Glutamatergic neuron (in vitro differentiated cells): ENCODE measurements at regions not wholly inside any gene's neighbourhood (a gene's known extent, or its start where the extent isn't known, plus 50 kb on each side); places are given as distances from the start of the nearest gene placed in this dataset.
"Not testable (repeated sequence)": the region's sequence is repeated elsewhere in the genome, so short reads cannot be mapped to it uniquely, and the experiment has no call there.

ENCODE experiments used
- DNase-seq: peaks from one replicate; pipeline ENCODE4 v3.0.0; 2022
- H3K27ac Mint-ChIP-seq: one replicate; pipeline ENCODE4 v1.8.0; 2020; ENCODE audit warnings: mild to moderate bottlenecking, mixed read lengths, inconsistent platforms; ENCODE audit not compliant: unreplicated experiment
- H3K27me3 Mint-ChIP-seq: one replicate; pipeline ENCODE4 v1.8.0; 2020; ENCODE audit warnings: mild to moderate bottlenecking, moderate library complexity, mixed read lengths, inconsistent platforms; ENCODE audit not compliant: unreplicated experiment
- H3K36me3 Mint-ChIP-seq: one replicate; pipeline ENCODE4 v1.8.0; 2020; ENCODE audit warnings: mild to moderate bottlenecking, mixed read lengths, inconsistent platforms; ENCODE audit not compliant: unreplicated experiment
- H3K4me1 Mint-ChIP-seq: one replicate; pipeline ENCODE4 v1.8.0; 2020; ENCODE audit warnings: mild to moderate bottlenecking, low read depth, mixed read lengths, inconsistent platforms; ENCODE audit not compliant: unreplicated experiment
- H3K4me3 Mint-ChIP-seq: one replicate; pipeline ENCODE4 v1.8.0; 2020; ENCODE audit warnings: mild to moderate bottlenecking, mixed read lengths, inconsistent platforms; ENCODE audit not compliant: unreplicated experiment
- H3K9me3 Mint-ChIP-seq: one replicate; pipeline ENCODE4 v1.8.0; 2020; ENCODE audit warnings: mild to moderate bottlenecking, moderate library complexity, mixed read lengths, inconsistent platforms; ENCODE audit not compliant: unreplicated experiment
- CTCF ChIP-seq: fragments of 200-600 bp; sonication (generic); IDR thresholded peaks from one replicate; pipeline ENCODE4 v1.5.0; 2021; ENCODE audit not compliant: partially characterized antibody, unreplicated experiment

DNA sequence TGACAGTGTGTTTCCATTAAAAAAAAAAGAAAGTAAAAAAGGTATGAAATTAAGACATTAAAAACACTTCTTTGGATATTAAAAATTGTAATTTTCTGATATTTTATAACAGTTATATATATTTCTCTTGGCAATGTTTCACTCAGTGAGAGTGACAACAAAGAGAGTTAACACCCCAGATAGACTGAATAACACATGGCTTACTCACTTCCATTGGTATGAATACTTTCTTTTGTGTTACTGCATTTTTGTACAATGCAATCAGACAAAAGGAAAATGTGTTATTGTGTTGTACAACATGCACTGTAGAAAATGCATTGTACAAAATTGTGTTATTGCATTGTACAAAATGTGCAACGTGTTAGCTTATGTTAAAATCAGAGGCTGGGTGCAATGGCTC lies 676.6 kb upstream of the AMELY start:
- not testable (repeated sequence) for H3K4me3 Mint-ChIP-seq, H3K36me3 Mint-ChIP-seq, H3K27me3 Mint-ChIP-seq, H3K4me1 Mint-ChIP-seq, H3K9me3 Mint-ChIP-seq, H3K27ac Mint-ChIP-seq, DNase-seq

GRCh38 chrY:7562541-7562940 lies 651.0 kb upstream of the AMELY start:
- Mint-ChIP-seq H3K36me3 (no peaks in the 10 kb centered on the region), H3K4me3 (no peak overlapping the region), H3K9me3 (no peaks in the 10 kb centered on the region), H3K4me1 (no peaks in the 10 kb centered on the region), H3K27me3 (peaks cover 8% of the 10 kb centered on the region), H3K27ac (no peak overlapping the region)
- no peak for DNase-seq
- TF ChIP-seq CTCF = no peak

DNA sequence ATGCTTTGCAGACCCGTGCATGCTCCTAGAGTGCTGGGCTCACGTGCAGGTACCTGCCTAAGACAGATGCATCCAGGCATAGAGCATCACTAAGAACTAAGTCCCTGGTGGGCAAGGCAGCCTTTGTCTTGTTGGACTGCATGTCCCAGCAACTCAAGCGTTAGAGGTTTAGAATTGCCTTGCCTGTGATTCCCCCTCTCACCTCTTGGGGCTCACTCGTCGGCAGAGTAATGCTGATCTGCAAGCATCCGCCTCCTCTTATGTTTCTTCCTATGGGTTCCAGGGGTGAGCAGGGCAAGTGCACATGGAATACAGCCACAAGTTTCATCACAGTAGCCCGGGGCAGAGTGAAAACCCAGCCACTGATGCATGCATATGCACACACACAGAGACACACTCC lies 646.1 kb upstream of the AMELY start:
- Mint-ChIP-seq H3K27ac (no peak overlapping the region), H3K4me3 (no peak overlapping the region), H3K27me3 (peaks cover 8% of the 10 kb centered on the region), H3K36me3 (no peaks in the 10 kb centered on the region), H3K9me3 (no peaks in the 10 kb centered on the region), H3K4me1 (no peaks in the 10 kb centered on the region)
- peak; percentile 18 for DNase-seq
- TF ChIP-seq CTCF = peak; percentile 35

GRCh38 chrY:7555006-7555405 lies 643.5 kb upstream of the AMELY start:
- no peak for TF ChIP-seq CTCF
- Mint-ChIP-seq H3K27ac (no peak overlapping the region), H3K36me3 (no peaks in the 10 kb centered on the region), H3K4me3 (no peak overlapping the region), H3K4me1 (no peaks in the 10 kb centered on the region), H3K27me3 (peaks cover 6% of the 10 kb centered on the region), H3K9me3 (no peaks in the 10 kb centered on the region)
- peak; percentile 41 for DNase-seq

GRCh38 chrY:7545060-7545459 lies 633.5 kb upstream of the AMELY start:
- no peak for TF ChIP-seq CTCF
- H3K27ac Mint-ChIP-seq = no peak overlapping the region
- DNase-seq = no peak
- no peak overlapping the region for H3K4me3 Mint-ChIP-seq
- no peaks in the 10 kb centered on the region for H3K9me3 Mint-ChIP-seq
- H3K27me3 Mint-ChIP-seq = no peaks in the 10 kb centered on the region
- no peaks in the 10 kb centered on the region for H3K4me1 Mint-ChIP-seq
- no peaks in the 10 kb centered on the region for H3K36me3 Mint-ChIP-seq

- Mint-ChIP-seq H3K36me3 (no peaks in the 10 kb centered on the region), H3K4me1 (no peaks in the 10 kb centered on the region), H3K4me3 (no peak overlapping the region), H3K27me3 (no peaks in the 10 kb centered on the region), H3K27ac (no peak overlapping the region), H3K9me3 (no peaks in the 10 kb centered on the region)
- no peak for DNase-seq
- TF ChIP-seq CTCF = no peak
Observed at GRCh38 chrY:7544172-7544770, 632.7 kb upstream of the AMELY start.
